Chondrocyte (in vitro differentiated cells): ENCODE measurements at regions not wholly inside any gene's neighbourhood (a gene's known extent, or its start where the extent isn't known, plus 50 kb on each side); places are given as distances from the start of the nearest gene placed in this dataset.
A peak's percentile ranks its signal among the peaks of the same experiment; 100 is the strongest.

ENCODE experiments used
- DNase-seq: peaks from one replicate; pipeline ENCODE4 v3.0.0; 2021; ENCODE audit warnings: mixed read lengths, low spot score
- H3K27ac Mint-ChIP-seq: one replicate; pipeline ENCODE4 v1.8.0; 2021; ENCODE audit warnings: mild to moderate bottlenecking, moderate library complexity, mixed read lengths; ENCODE audit not compliant: unreplicated experiment
- H3K27me3 Mint-ChIP-seq: 2 replicates; pipeline ENCODE4 v1.8.0; 2021; ENCODE audit warnings: low read depth, mixed read lengths
- H3K36me3 Mint-ChIP-seq: 2 replicates; pipeline ENCODE4 v1.8.0; 2021; ENCODE audit warnings: low read depth, mixed read lengths
- H3K4me1 Mint-ChIP-seq: 2 replicates; pipeline ENCODE4 v1.8.0; 2021; ENCODE audit warnings: low read depth, mild to moderate bottlenecking, mixed read lengths
- H3K4me3 Mint-ChIP-seq: one replicate; pipeline ENCODE4 v1.8.0; 2021; ENCODE audit warnings: mild to moderate bottlenecking, moderate library complexity, mixed read lengths; ENCODE audit not compliant: unreplicated experiment
- H3K9me3 Mint-ChIP-seq: 2 replicates; pipeline ENCODE4 v1.8.0; 2021; ENCODE audit warnings: low read depth, mixed read lengths
- CTCF ChIP-seq: fragments of 200-600 bp; sonication (generic); IDR thresholded peaks from 2 replicates; pipeline ENCODE4 v1.5.0; 2021; ENCODE audit warnings: antibody characterized with exemption, mild to moderate bottlenecking, moderate library complexity

DNA sequence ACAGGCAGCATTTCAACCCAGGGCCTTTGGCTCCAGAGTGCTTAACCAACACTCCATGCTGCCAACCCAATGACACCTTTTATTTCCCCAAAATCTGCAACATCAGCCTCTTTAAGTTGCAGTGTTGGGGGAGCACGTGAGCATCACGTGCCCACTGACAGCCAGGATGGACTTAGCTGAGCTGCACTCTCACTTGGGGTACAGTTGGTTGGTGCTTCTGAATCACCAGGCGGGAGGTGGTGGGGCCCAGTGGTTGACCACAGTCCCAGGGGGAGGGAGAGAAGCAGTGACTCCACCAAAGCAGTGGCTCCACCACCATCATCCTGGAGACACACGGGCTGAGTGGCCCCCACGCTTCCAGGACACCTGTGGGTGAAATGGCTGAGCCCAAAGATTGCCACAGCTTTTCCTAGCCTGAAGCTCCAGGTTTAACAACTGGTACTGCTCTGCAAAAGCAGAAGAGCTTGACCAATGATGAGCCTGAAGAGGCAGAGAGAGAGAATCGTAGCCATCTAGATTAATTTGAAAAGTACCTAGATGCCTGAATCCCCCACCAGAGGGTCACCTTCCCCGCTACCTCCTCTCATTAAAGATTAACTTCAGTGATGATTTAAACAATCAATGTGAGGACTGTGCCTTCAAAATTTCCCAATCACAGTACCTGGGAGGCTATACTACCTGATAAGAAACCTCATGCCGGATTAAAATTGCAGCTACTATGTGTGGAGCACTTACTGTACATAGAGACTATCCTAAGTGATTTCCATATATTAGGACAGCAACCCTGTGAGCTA is 193.8 kb downstream of the FOXO1 start:
- Mint-ChIP-seq H3K27ac (no peak overlapping the region), H3K4me3 (no peak overlapping the region), H3K27me3 (no peaks in the 10 kb centered on the region), H3K36me3 (no peaks in the 10 kb centered on the region), H3K4me1 (peaks cover 19% of the 10 kb centered on the region), H3K9me3 (peaks cover 6% of the 10 kb centered on the region)
- DNase-seq: no peak
- no peak for TF ChIP-seq CTCF

DNA sequence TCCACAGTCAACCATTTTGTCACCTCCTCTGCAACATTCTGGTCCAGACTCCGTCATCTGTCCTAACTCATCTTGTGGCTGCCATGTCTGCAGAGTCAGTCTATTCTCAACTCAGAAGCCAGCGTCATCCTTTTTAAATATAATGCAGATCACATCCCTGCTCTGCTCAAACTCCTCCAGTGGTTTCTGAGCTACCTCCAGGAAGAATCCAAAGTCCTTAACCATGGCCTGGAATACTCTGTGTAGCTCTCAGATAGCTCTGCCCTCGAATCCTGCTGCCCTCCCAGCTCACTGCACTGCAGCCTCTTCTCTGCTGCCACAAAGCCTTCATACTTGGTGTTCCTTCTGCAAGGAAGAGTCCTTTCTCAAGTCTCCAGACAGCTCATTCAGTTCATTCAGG is 190.8 kb downstream of the FOXO1 start:
- Mint-ChIP-seq H3K4me3 (no peak overlapping the region), H3K36me3 (no peaks in the 10 kb centered on the region), H3K27me3 (no peaks in the 10 kb centered on the region), H3K9me3 (no peaks in the 10 kb centered on the region), H3K27ac (no peak overlapping the region), H3K4me1 (peaks cover 46% of the 10 kb centered on the region)
- TF ChIP-seq CTCF: no peak
- no peak for DNase-seq

GRCh38 chr13:40476175-40476958 is 190.1 kb downstream of the FOXO1 start:
- Mint-ChIP-seq H3K27ac (peak overlapping the region; percentile 88), H3K9me3 (no peaks in the 10 kb centered on the region), H3K36me3 (no peaks in the 10 kb centered on the region), H3K27me3 (no peaks in the 10 kb centered on the region), H3K4me3 (no peak overlapping the region), H3K4me1 (peaks cover 50% of the 10 kb centered on the region)
- DNase-seq: no peak
- TF ChIP-seq CTCF: no peak

DNA sequence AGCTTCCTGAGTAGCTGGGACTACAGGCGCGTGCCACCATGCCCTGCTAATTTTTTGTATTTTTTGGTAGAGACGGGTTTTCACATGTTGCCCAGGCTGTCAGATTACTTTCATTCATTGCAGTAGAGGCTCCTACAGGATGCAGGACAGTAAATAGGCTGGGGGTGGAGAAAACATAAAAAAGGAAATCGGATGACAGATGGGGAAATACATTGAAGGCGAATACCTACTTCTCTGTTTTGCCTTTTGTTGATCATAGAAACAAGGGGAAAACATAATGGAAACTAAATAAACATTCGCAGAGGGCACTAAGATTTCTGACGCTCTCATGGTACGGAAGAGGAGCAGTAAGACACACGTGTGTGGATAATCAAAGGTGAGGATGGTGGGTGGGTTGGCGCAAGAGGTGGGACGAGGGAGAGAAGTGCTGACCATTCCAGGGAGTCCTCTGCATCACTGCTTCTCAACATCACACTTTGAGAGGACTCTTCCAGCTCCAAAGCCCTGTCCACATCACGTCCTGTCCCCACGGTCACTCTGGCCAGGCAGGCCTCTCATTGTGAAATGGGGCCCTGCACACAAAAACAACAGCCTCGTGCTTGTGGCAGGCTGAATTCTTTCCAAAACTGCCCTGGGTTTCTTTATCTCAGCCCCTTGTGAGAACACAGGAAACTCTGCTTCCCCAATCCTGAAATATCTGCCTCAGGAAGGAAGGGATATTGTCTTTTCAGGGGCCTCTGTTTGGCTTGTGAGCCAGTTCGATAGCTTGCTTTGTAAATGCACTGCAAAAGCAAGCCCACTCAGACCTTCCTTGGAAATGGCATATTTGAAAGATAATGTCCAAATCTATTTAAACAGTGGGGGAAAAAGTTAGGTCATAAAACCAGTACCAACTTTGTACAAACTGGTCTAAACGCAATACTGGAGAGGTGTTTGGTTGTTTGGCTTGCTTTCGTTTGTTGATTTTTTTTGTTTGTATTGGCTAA is 188.5 kb downstream of the FOXO1 start:
- no peak for TF ChIP-seq CTCF
- no peak for DNase-seq
- peak overlapping the region; percentile 66 for H3K27ac Mint-ChIP-seq
- no peak overlapping the region for H3K4me3 Mint-ChIP-seq
- H3K36me3 Mint-ChIP-seq: no peaks in the 10 kb centered on the region
- H3K9me3 Mint-ChIP-seq: no peaks in the 10 kb centered on the region
- peaks cover 50% of the 10 kb centered on the region for H3K4me1 Mint-ChIP-seq
- no peaks in the 10 kb centered on the region for H3K27me3 Mint-ChIP-seq

- no peak overlapping the region for H3K27ac Mint-ChIP-seq
- TF ChIP-seq CTCF: no peak
- no peaks in the 10 kb centered on the region for H3K27me3 Mint-ChIP-seq
- H3K36me3 Mint-ChIP-seq: no peaks in the 10 kb centered on the region
- DNase-seq: no peak
- no peak overlapping the region for H3K4me3 Mint-ChIP-seq
- no peaks in the 10 kb centered on the region for H3K9me3 Mint-ChIP-seq
- H3K4me1 Mint-ChIP-seq: peaks cover 50% of the 10 kb centered on the region
Observed at GRCh38 chr13:40478775-40479174, 187.7 kb downstream of the FOXO1 start.
